CD4-positive, CD25-positive, alpha-beta regulatory T cell (primary cell): ENCODE measurements at regions not wholly inside any gene's neighbourhood (a gene's known extent, or its start where the extent isn't known, plus 50 kb on each side); places are given as distances from the start of the nearest gene placed in this dataset.
A peak's percentile ranks its signal among the peaks of the same experiment; 100 is the strongest.

Experiments
- ATAC-seq, 2 donors: fragments of 150-1000 bp; cut with Tn5 transposase; one replicate each; pipeline ENCODE4 v1.10.0; 2021; ENCODE audit warnings: low read depth in 2 of 2, moderate number of reproducible peaks in 2 of 2, moderate library complexity in 1 of 2
- DNase-seq, 3 donors: peaks; one replicate each; pipeline versions ENCODE4 v3.0.0 to v3.0.0-alpha.2; 2012 to 2022; ENCODE audit warnings: mixed read lengths in 1 of 3
- H3K27ac ChIP-seq: one replicate; pipeline ENCODE4 v1.7.0; 2013; ENCODE audit warnings: mild to moderate bottlenecking, low read length; ENCODE audit not compliant: insufficient read depth, poor library complexity, severe bottlenecking
- H3K27me3 ChIP-seq: one replicate; pipeline ENCODE4 v1.7.0; 2013; ENCODE audit warnings: low read length; ENCODE audit not compliant: control insufficient read depth, insufficient read depth
- H3K36me3 ChIP-seq: one replicate; pipeline ENCODE4 v1.7.0; 2013; ENCODE audit warnings: mild to moderate bottlenecking, low read length, moderate library complexity; ENCODE audit not compliant: control insufficient read depth, insufficient read depth
- H3K4me1 ChIP-seq: 2 replicates; pipeline ENCODE4 v1.7.0; 2013; ENCODE audit warnings: mild to moderate bottlenecking, low read length; ENCODE audit not compliant: insufficient read depth, control insufficient read depth, poor library complexity, severe bottlenecking
- H3K4me3 ChIP-seq: one replicate; pipeline ENCODE4 v1.7.0; 2013; ENCODE audit warnings: low read depth, mild to moderate bottlenecking, low read length, moderate library complexity
- H3K9me3 ChIP-seq, 2 experiments: 1 replicate in 1 of 2; 2 replicates in 1 of 2; pipeline ENCODE4 v1.7.0; 2013; ENCODE audit warnings: low read length in 2 of 2, mild to moderate bottlenecking in 1 of 2, moderate library complexity in 1 of 2; ENCODE audit not compliant: control insufficient read depth in 2 of 2
- H3K27ac Mint-ChIP-seq, 3 donors: one replicate each; pipeline ENCODE4 v1.8.0; 2020 to 2022; ENCODE audit warnings: mild to moderate bottlenecking in 3 of 3, mixed read lengths in 3 of 3, moderate library complexity in 2 of 3
- H3K27me3 Mint-ChIP-seq: one replicate; pipeline ENCODE4 v1.8.0; 2022; ENCODE audit warnings: mild to moderate bottlenecking, mixed read lengths
- H3K36me3 Mint-ChIP-seq: one replicate; pipeline ENCODE4 v1.8.0; 2020; ENCODE audit warnings: mixed read lengths
- H3K4me1 Mint-ChIP-seq, 4 donors: one replicate each; pipeline ENCODE4 v1.8.0; 2020 to 2022; ENCODE audit warnings: mixed read lengths in 4 of 4, mild to moderate bottlenecking in 1 of 4
- H3K4me3 Mint-ChIP-seq, 4 donors: one replicate each; pipeline ENCODE4 v1.8.0; 2020 to 2022; ENCODE audit warnings: mild to moderate bottlenecking in 4 of 4, mixed read lengths in 4 of 4, moderate library complexity in 3 of 4
- H3K9me3 Mint-ChIP-seq, 7 donors: one replicate each; pipeline ENCODE4 v1.8.0; 2020 to 2022; ENCODE audit warnings: mixed read lengths in 7 of 7, mild to moderate bottlenecking in 3 of 7, moderate library complexity in 2 of 7

GRCh38 chr2:43032213-43033015 lies 194.0 kb downstream of the ZFP36L2 start:
- peaks cover 5% of the 10 kb centered on the region for H3K36me3 Mint-ChIP-seq
- no peak overlapping the region for H3K4me3 Mint-ChIP-seq
- Histone ChIP-seq H3K4me3 (no peak overlapping the region), H3K27ac (no peak overlapping the region), H3K27me3 (no peaks in the 10 kb centered on the region), H3K9me3 (no peaks in the 10 kb centered on the region), H3K36me3 (no peaks in the 10 kb centered on the region), H3K4me1 (no peaks in the 10 kb centered on the region)
- no peaks in the 10 kb centered on the region for H3K27me3 Mint-ChIP-seq
- DNase-seq (no peak), ATAC-seq (no peak)
- H3K27ac Mint-ChIP-seq, result peak overlapping the region in 1 of 3 donors; percentile 65
- peaks cover 0 to 1% (median 0%) of the 10 kb centered on the region in 7 donors for H3K9me3 Mint-ChIP-seq
- peaks cover 0 to 16% (median 2%) of the 10 kb centered on the region in 4 donors for H3K4me1 Mint-ChIP-seq

- peaks cover 0 to 16% (median 2%) of the 10 kb centered on the region in 4 donors for H3K4me1 Mint-ChIP-seq
- Histone ChIP-seq H3K4me1 (no peaks in the 10 kb centered on the region), H3K27me3 (no peaks in the 10 kb centered on the region), H3K9me3 (no peaks in the 10 kb centered on the region), H3K4me3 (no peak overlapping the region), H3K27ac (no peak overlapping the region), H3K36me3 (no peaks in the 10 kb centered on the region)
- no peaks in the 10 kb centered on the region for H3K27me3 Mint-ChIP-seq
- peaks cover 0 to 1% (median 0%) of the 10 kb centered on the region in 7 donors for H3K9me3 Mint-ChIP-seq
- ATAC-seq, result no peak
- no peak overlapping the region for H3K27ac Mint-ChIP-seq
- no peak overlapping the region for H3K4me3 Mint-ChIP-seq
- DNase-seq, result no peak
- peaks cover 5% of the 10 kb centered on the region for H3K36me3 Mint-ChIP-seq
Observed at GRCh38 chr2:43031471-43032212, 194.8 kb downstream of the ZFP36L2 start.

DNA sequence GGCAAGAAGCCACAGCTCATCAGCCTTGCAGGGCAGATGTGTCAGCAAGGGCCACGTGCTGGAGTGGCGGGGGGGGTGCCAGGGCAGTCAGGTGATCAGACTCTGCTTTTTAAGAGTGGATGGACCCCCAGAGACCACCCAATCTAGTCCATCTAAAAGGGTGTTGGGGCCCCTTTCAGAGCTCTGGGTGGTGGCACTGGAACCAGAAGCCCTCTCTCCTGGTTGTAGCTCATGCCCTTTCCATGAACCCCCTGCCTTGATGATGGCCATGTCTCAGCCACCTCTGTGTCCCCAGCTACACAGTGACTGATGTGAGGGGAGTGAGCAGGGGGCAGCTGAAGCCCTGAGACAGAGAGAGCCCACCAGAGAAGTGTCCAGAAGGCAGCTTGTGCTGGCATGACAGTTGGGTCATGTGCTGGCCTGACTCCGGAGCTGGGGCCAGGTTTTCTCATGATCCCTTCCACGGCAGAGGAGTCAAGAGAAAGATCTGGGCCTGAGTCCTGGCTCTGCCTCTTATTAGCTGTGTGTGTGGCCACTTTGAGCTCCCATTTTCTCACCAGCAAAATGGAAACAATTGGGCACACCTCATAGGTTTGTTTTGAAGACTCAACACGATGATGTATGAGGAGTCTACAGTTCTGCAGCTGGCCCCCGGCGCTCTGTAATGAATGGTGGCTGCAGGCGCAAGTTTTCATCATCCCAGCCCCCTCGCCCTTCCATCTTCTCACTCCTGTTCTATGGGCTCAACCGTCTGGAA lies 195.7 kb downstream of the ZFP36L2 start:
- H3K27ac Mint-ChIP-seq, result peak overlapping the region in 1 of 3 donors; percentile 12
- H3K4me1 Mint-ChIP-seq, result peaks cover 0 to 16% (median 2%) of the 10 kb centered on the region in 4 donors

DNA sequence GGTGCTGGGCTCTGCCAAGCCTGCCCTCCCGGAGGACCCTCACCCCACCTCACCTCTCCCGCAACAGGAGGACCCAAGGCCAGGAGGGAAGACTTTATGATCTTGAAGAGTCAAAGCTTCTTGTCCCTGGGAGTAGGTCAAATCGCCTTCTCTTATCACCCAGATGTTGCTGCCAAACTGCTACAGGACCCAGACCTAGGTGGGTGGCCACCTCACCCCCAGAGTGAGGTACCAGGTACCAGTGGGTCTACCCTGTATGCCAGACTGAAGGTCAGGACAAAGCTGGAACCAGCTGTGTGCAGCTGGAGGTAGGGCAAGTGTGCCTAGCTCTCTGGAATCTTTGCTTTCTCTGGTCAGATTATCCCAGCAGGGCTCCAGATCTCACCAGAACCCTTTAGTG lies 197.2 kb downstream of the ZFP36L2 start:
- no peak overlapping the region for H3K4me3 ChIP-seq
- H3K4me1 ChIP-seq, result no peaks in the 10 kb centered on the region
- H3K27me3 ChIP-seq, result no peaks in the 10 kb centered on the region
- Mint-ChIP-seq H3K36me3 (peaks cover 5% of the 10 kb centered on the region), H3K27me3 (no peaks in the 10 kb centered on the region), H3K9me3 (no peaks in the 10 kb centered on the region), H3K4me1 (peaks cover 0 to 27% (median 5%) of the 10 kb centered on the region in 4 donors), H3K4me3 (no peak overlapping the region), H3K27ac (peak overlapping the region in 1 of 3 donors; percentile 70)
- H3K36me3 ChIP-seq, result no peaks in the 10 kb centered on the region
- H3K27ac ChIP-seq, result no peak overlapping the region
- H3K9me3 ChIP-seq, result no peaks in the 10 kb centered on the region
- ATAC-seq, result no peak
- no peak for DNase-seq

More for the DNA sequence above, 195.7 kb downstream of the ZFP36L2 start:
- Mint-ChIP-seq H3K9me3 (peaks cover 0 to 1% (median 0%) of the 10 kb centered on the region in 7 donors), H3K36me3 (peaks cover 5% of the 10 kb centered on the region), H3K4me3 (no peak overlapping the region), H3K27me3 (no peaks in the 10 kb centered on the region)
- Histone ChIP-seq H3K36me3 (no peaks in the 10 kb centered on the region), H3K4me1 (no peaks in the 10 kb centered on the region), H3K27me3 (no peaks in the 10 kb centered on the region), H3K9me3 (no peaks in the 10 kb centered on the region), H3K4me3 (no peak overlapping the region), H3K27ac (no peak overlapping the region)
- DNase-seq, result no peak
- no peak for ATAC-seq

GRCh38 chr2:43028188-43028587 lies 198.2 kb downstream of the ZFP36L2 start:
- H3K4me1 ChIP-seq, result no peaks in the 10 kb centered on the region
- H3K36me3 ChIP-seq, result no peaks in the 10 kb centered on the region
- Mint-ChIP-seq H3K27ac (no peak overlapping the region), H3K36me3 (peaks cover 5% of the 10 kb centered on the region), H3K27me3 (peaks cover 5% of the 10 kb centered on the region), H3K4me3 (no peak overlapping the region), H3K4me1 (peaks cover 0 to 21% (median 4%) of the 10 kb centered on the region in 4 donors), H3K9me3 (peaks cover 0 to 4% (median 0%) of the 10 kb centered on the region in 7 donors)
- no peak overlapping the region for H3K4me3 ChIP-seq
- H3K27ac ChIP-seq, result no peak overlapping the region
- no peak for DNase-seq
- ATAC-seq, result no peak
- H3K9me3 ChIP-seq, result no peaks in the 10 kb centered on the region
- H3K27me3 ChIP-seq, result no peaks in the 10 kb centered on the region

- no peaks in the 10 kb centered on the region for H3K4me1 ChIP-seq
- no peak overlapping the region for H3K4me3 Mint-ChIP-seq
- no peak for DNase-seq
- H3K9me3 ChIP-seq, result no peaks in the 10 kb centered on the region
- H3K4me1 Mint-ChIP-seq, result peaks cover 0 to 13% (median 3%) of the 10 kb centered on the region in 4 donors
- no peak overlapping the region for H3K27ac Mint-ChIP-seq
- H3K4me3 ChIP-seq, result no peak overlapping the region
- H3K27me3 ChIP-seq, result no peaks in the 10 kb centered on the region
- H3K9me3 Mint-ChIP-seq, result peaks cover 0 to 5% (median 0%) of the 10 kb centered on the region in 7 donors
- no peak for ATAC-seq
- H3K27ac ChIP-seq, result no peak overlapping the region
- H3K36me3 ChIP-seq, result no peaks in the 10 kb centered on the region
- H3K36me3 Mint-ChIP-seq, result peaks cover 5% of the 10 kb centered on the region
- H3K27me3 Mint-ChIP-seq, result peaks cover 5% of the 10 kb centered on the region
Observed at GRCh38 chr2:43027097-43027873, 199.1 kb downstream of the ZFP36L2 start.
